Astrocyte of the spinal cord (primary cell): ENCODE measurements at regions not wholly inside any gene's neighbourhood (a gene's known extent, or its start where the extent isn't known, plus 50 kb on each side); places are given as distances from the start of the nearest gene placed in this dataset.
"Not testable (repeated sequence)": the region's sequence is repeated elsewhere in the genome, so short reads cannot be mapped to it uniquely, and the experiment has no call there.

Source experiments
- DNase-seq: peaks from one replicate; pipeline ENCODE4 v3.0.0; 2011; ENCODE audit warnings: low read depth, low spot score
- H3K4me3 ChIP-seq: 2 replicates; pipeline ENCODE4 v1.5.1; 2011; ENCODE audit warnings: low read depth, mild to moderate bottlenecking, low read length, moderate library complexity
- in situ Hi-C: cut with HindIII; loops from 2 replicates; pipeline ENCODE4 v1.10.0; 2017; ENCODE audit warnings: low sequenced_read_pairs
- TF ChIP-seq, protein P1 (sequence below): IDR thresholded peaks from 2 replicates; pipeline ENCODE4 v1.5.1; 2012; ENCODE audit warnings: low read depth, mild to moderate bottlenecking, low read length, inconsistent platforms

DNA sequence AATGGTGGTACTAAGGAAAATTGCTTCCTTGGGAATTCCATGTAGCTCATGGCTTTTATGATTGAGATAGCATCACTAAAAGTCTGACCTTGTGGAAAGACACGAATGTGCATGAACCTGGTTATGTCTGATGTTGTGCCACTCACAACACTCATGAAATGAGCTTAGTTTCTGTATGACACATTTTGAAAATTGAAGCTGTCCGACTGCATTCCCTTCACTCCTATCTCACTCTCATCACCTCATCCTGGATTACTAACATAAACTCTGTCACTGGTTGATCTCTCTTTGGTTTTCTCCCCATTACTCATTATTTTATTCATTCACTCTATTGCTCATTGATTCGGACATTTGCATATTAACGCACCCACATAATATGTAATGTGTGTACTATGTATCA, 190.0 kb upstream of the VWC2 start:
- TF ChIP-seq, protein P1, sequence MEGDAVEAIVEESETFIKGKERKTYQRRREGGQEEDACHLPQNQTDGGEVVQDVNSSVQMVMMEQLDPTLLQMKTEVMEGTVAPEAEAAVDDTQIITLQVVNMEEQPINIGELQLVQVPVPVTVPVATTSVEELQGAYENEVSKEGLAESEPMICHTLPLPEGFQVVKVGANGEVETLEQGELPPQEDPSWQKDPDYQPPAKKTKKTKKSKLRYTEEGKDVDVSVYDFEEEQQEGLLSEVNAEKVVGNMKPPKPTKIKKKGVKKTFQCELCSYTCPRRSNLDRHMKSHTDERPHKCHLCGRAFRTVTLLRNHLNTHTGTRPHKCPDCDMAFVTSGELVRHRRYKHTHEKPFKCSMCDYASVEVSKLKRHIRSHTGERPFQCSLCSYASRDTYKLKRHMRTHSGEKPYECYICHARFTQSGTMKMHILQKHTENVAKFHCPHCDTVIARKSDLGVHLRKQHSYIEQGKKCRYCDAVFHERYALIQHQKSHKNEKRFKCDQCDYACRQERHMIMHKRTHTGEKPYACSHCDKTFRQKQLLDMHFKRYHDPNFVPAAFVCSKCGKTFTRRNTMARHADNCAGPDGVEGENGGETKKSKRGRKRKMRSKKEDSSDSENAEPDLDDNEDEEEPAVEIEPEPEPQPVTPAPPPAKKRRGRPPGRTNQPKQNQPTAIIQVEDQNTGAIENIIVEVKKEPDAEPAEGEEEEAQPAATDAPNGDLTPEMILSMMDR = no peak
- in situ Hi-C loops = no loop called here
- H3K4me3 ChIP-seq = no peak overlapping the region
- DNase-seq = no peak

DNA sequence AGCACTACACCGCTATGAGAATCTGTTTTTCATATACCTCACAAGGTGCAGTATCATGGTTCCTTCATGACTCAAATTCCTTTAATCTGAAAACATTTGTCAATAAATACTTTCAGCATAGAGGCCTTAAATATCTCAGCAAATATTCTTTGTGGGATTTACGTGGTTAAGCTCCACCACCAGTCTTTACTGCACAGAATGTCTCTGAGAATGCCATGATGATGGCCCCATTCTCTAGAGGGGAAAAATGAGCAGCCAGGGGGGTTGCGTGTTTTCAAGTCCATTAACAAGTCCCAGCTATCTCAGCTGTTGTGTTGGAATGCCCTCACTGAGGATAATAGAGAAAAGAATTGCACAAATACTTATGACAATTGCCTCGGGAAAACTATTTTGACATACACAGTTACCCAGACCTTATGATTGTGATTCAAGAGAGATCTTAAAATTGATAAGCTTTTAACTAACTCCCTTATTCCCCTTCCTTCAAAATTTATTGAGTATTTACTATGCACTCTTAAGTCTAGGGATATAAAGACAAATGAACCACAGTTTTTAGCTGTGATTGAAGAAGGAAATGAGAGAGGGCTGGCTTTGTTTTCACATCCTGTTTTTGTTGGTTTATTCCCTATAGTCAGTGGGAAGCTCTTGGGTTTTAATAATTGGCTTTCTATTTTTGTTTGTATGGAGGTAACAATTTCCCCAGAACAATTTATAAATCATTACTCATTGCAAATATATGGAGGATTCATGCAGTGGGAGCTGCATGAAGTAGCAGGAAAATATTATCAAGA, 176.5 kb upstream of the VWC2 start:
- in situ Hi-C loops = no loop called here
- no peak overlapping the region for H3K4me3 ChIP-seq
- no peak for DNase-seq
- TF ChIP-seq, protein P1 = no peak

- no peak for DNase-seq
- TF ChIP-seq, protein P1 = no peak
- H3K4me3 ChIP-seq = no peak overlapping the region
- in situ Hi-C loops = no loop called here
These were observed 175.6 kb upstream of the VWC2 start for GRCh38 chr7:49597805-49598204.

DNA sequence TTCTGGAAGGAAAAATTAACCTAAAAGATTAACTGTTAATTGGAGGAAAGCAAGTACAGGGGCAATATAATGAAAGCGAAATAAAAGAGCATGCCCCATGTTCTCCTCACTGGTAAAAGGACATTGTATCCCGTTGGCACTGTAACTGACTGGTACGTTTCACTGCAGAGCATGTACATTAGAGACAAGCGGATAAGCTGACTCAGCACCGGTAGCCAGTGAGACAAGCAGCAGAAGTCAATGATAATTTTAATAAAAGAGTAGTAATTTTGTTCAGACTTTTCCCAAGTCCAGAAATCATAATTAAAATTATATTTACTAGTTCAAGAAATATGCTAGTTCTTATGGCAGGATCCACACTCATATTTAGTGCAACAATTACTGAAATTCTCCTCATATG, 161.5 kb upstream of the VWC2 start:
- no peak overlapping the region for H3K4me3 ChIP-seq
- TF ChIP-seq, protein P1 = no peak
- in situ Hi-C loops = no loop called here
- no peak for DNase-seq

GRCh38 chr7:49613759-49614158, 159.7 kb upstream of the VWC2 start:
- no peak for DNase-seq
- TF ChIP-seq, protein P1 = no peak
- in situ Hi-C loops = no loop called here
- no peak overlapping the region for H3K4me3 ChIP-seq

- in situ Hi-C loops, DNase-seq, H3K4me3 ChIP-seq: not testable (repeated sequence)
These were observed 158.5 kb upstream of the VWC2 start for GRCh38 chr7:49614974-49615373.

DNA sequence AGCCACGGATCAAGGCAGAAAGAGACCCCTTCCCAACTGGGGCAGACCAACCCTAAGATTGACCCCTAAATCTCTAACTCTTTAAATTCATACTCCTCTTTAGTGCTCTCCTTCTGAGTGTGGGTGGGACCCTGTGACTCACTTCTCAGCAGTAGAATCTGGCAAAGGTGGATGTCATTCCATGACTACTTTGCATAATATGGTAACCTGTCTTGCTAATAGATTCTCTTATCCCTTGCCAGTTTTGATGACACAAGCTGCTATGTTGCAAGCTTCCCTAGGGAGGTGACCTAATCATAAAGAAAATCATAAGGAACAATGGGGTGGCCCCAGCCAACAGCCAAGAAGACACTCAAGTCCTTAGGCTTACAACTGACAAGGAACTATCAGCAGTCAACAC, 155.4 kb upstream of the VWC2 start:
- TF ChIP-seq, protein P1 = no peak
- H3K4me3 ChIP-seq = no peak overlapping the region
- no peak for DNase-seq
- in situ Hi-C loops = no loop called here
